T-helper 2 cell treated with Interferon-gamma antibody and Interleukin-4, amounts not matched to agents 5 μg/mL and 100 μg/mL, for 36 hours (primary cell): ENCODE measurements at regions not wholly inside any gene's neighbourhood (a gene's known extent, or its start where the extent isn't known, plus 50 kb on each side); places are given as distances from the start of the nearest gene placed in this dataset.
"Not testable (repeated sequence)": the region's sequence is repeated elsewhere in the genome, so short reads cannot be mapped to it uniquely, and the experiment has no call there.

ENCODE experiments used
- DNase-seq: peaks from one replicate; pipeline ENCODE4 v3.0.0; 2021; ENCODE audit warnings: low spot score
- H3K27ac Mint-ChIP-seq: one replicate; pipeline ENCODE4 v1.8.0; 2021; ENCODE audit warnings: mild to moderate bottlenecking, mixed read lengths
- H3K27me3 Mint-ChIP-seq: one replicate; pipeline ENCODE4 v1.8.0; 2021; ENCODE audit warnings: low read depth, mixed read lengths
- H3K36me3 Mint-ChIP-seq: one replicate; pipeline ENCODE4 v1.8.0; 2021; ENCODE audit warnings: low read depth, mixed read lengths
- H3K4me1 Mint-ChIP-seq: one replicate; pipeline ENCODE4 v1.8.0; 2021; ENCODE audit warnings: low read depth, mixed read lengths
- H3K4me3 Mint-ChIP-seq: one replicate; pipeline ENCODE4 v1.8.0; 2022; ENCODE audit warnings: mild to moderate bottlenecking, moderate library complexity, mixed read lengths
- H3K9me3 Mint-ChIP-seq: one replicate; pipeline ENCODE4 v1.8.0; 2021; ENCODE audit warnings: mixed read lengths

- peaks cover 4% of the 10 kb centered on the region for H3K9me3 Mint-ChIP-seq
- peaks cover 19% of the 10 kb centered on the region for H3K4me1 Mint-ChIP-seq
- H3K27me3 Mint-ChIP-seq: no peaks in the 10 kb centered on the region
These were observed 119.8 kb upstream of the SFSWAP start for GRCh38 chr12:131591136-131591535.

DNA sequence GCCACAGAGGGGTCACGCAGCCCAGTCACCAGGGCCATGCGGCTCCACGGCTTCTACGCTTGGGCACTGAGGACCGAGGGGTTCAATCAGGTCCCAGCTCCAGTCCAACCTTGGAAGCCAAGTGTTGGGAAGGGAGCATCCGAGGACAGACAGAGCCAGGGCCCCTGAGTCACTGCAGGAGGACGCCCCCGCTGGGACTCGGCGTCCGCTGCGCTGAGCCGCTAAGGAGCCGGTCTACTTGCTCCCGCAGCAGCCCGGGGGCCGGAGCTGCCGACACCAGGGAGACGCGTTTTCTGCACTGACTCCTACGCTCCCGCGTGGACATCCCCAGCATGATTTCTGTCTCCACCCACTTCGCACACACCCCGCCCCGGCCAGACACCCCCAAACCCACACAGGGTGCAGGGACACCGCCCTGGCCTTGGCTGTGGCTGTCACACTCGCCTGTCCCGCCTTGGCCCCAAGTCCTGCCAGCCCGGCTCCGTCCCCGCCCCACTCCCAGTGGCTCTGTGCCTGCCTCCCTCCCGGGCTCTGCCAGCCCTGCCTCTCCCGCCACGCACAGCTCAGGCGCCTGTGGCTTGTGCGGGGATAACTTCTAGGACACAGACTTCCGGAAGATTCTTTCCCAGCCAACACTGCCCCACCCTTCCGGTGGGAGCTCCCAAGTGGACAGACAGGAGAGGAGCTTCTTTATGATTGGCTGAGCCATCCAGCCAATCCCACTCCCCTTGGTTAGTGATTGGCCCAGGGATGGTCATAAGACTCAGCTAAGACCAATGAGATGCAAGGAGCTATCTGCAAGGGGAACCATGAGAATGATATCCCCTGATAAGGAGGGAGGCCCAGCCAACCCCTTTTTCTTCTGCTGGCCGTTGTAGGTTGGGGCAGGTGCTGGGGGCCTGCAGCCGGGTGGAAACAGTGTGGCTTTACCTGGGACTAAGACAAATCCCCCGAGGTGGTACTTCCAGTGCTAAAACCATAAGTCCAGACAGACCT lies 118.9 kb upstream of the SFSWAP start:
- Mint-ChIP-seq H3K9me3 (peaks cover 4% of the 10 kb centered on the region), H3K27ac (no peak overlapping the region), H3K27me3 (no peaks in the 10 kb centered on the region), H3K4me1 (peaks cover 19% of the 10 kb centered on the region), H3K4me3 (no peak overlapping the region), H3K36me3 (no peaks in the 10 kb centered on the region)
- DNase-seq: no peak

More at GRCh38 chr12:131591136-131591535, 119.8 kb upstream of the SFSWAP start:
- Mint-ChIP-seq H3K36me3 (no peaks in the 10 kb centered on the region), H3K4me3 (no peak overlapping the region), H3K27ac (no peak overlapping the region)
- no peak for DNase-seq

DNA sequence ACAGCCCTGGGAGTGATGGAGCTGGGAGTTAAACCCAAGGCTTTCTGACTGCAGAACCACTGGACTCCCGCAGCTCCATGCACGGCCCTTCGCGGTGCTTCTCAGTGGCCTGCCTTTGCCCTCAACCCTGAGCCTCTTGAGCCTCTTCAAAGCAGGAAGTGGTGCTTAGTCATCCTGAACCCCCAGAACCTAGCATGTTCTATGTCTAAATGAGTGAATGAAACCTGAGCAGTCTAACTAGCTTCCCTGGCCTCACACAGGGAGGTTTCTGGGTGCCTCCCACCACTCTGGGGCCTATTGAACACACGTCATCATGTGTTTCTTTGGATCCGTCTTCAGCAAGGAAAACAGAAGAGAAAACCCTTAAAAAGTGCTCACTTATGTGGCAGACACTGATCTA lies 117.9 kb upstream of the SFSWAP start:
- peak; percentile 58 for DNase-seq
- Mint-ChIP-seq H3K9me3 (no peaks in the 10 kb centered on the region), H3K27ac (peak overlapping the region; percentile 87), H3K4me1 (peaks cover 19% of the 10 kb centered on the region), H3K36me3 (no peaks in the 10 kb centered on the region), H3K4me3 (peak overlapping the region; percentile 31), H3K27me3 (no peaks in the 10 kb centered on the region)

- Mint-ChIP-seq H3K27ac (peak overlapping the region; percentile 87), H3K4me3 (peak overlapping the region; percentile 31), H3K27me3 (no peaks in the 10 kb centered on the region)
These were observed 117.5 kb upstream of the SFSWAP start for GRCh38 chr12:131593406-131593805.

DNA sequence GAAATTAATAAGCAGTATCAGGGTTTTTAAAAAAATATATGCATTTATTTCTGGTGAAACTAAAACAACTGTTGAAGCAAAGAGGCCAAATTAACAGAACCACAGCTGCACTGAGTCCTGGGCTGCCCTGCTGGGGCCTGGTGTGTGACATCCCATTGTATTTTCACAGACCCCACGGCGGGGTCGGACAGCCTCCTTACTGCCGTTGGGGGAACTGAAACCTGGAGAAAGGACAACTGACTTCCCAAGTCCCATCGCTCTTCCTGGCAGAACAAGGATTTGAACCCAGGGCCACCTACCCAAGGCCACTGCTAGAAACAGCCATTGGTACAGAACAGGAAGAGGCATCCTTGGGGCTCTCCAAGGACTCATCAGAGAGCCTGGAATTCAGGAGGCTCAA lies 114.8 kb upstream of the SFSWAP start:
- peaks cover 23% of the 10 kb centered on the region for H3K4me1 Mint-ChIP-seq
- H3K9me3 Mint-ChIP-seq: no peaks in the 10 kb centered on the region
- no peaks in the 10 kb centered on the region for H3K36me3 Mint-ChIP-seq
- no peak for DNase-seq
- no peak overlapping the region for H3K27ac Mint-ChIP-seq
- no peaks in the 10 kb centered on the region for H3K27me3 Mint-ChIP-seq
- H3K4me3 Mint-ChIP-seq: no peak overlapping the region

More at GRCh38 chr12:131593406-131593805, 117.5 kb upstream of the SFSWAP start:
- H3K4me1 Mint-ChIP-seq: peaks cover 19% of the 10 kb centered on the region
- no peaks in the 10 kb centered on the region for H3K9me3 Mint-ChIP-seq
- no peaks in the 10 kb centered on the region for H3K36me3 Mint-ChIP-seq
- DNase-seq: no peak

DNA sequence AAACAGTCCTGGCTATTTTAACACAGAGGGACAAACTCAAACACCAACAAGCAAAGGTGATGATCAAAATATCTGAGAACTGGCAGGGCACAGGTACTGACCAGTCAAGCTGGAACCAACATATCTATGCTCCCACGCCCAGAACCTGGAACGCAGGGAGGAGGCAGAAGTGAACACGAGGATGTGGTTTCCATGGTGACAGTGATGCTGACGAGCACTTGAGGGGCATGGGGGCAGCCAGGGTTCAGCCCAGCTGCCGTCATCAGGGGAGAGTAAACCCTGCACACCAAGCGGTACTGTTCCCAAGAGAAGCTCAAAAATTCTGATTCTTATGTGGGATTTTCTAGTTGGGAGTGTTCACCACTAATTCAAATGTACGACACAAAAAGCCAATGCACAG lies 113.6 kb upstream of the SFSWAP start:
- Mint-ChIP-seq H3K27me3 (no peaks in the 10 kb centered on the region), H3K4me3 (no peak overlapping the region), H3K4me1 (peaks cover 25% of the 10 kb centered on the region), H3K9me3 (peaks cover under 1% of the 10 kb centered on the region), H3K27ac (no peak overlapping the region), H3K36me3 (no peaks in the 10 kb centered on the region)
- no peak for DNase-seq

GRCh38 chr12:131598717-131599116 lies 112.2 kb upstream of the SFSWAP start:
- H3K4me1 Mint-ChIP-seq: peaks cover 26% of the 10 kb centered on the region
- H3K27me3 Mint-ChIP-seq: no peaks in the 10 kb centered on the region
- no peaks in the 10 kb centered on the region for H3K36me3 Mint-ChIP-seq
- H3K27ac Mint-ChIP-seq: peak overlapping the region; percentile 36
- no peak overlapping the region for H3K4me3 Mint-ChIP-seq
- no peak for DNase-seq
- H3K9me3 Mint-ChIP-seq: peaks cover 6% of the 10 kb centered on the region

DNA sequence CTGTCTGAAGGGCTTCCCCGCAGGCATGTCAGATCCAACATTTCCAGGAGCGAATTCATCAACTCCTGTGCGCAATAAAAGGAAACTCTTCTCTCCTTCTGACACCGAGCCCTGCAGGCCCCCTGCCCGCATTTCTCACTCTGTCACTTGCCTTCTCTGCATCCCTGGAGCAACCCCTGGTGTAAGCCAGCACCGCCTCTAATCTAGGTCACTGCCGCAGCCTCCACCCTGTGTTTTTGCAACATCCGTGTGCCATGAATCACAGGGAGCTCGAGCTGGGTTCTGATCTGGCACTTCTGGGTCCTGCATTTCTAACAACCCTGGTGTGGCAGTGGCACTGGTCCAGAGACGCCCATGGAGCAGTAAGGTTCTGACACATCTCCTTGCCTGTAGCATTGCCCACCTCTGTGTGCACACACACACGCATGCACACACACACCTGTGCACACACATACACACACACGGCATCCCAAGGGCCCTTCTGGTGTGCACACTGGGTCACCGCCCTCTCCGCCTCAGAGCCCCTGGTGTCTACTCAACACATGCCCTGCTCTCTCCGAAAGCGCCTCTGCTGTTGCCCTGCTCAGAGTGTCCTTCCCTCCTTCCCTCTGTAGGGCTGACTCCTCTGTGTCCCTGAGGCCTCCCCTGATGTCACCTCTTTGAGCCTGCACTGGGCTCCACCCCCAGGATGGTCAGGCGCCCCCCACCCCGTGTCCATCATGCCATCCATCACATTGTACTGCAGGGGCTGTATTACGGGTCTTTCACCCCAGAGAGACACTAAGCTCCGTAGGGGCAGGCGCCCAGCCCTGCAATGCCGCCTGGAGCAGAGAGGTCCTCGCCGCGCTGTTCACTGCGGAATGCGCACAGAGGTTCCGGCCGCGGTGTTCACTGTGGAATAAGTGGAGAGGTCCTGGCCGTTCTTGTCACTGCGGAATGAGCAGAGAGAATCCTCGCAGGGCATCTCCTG lies 111.4 kb upstream of the SFSWAP start:
- DNase-seq: no peak
- Mint-ChIP-seq H3K4me3 (no peak overlapping the region), H3K27ac (peak overlapping the region; percentile 36), H3K4me1 (peaks cover 28% of the 10 kb centered on the region), H3K9me3 (peaks cover 6% of the 10 kb centered on the region), H3K27me3 (no peaks in the 10 kb centered on the region), H3K36me3 (no peaks in the 10 kb centered on the region)

- Mint-ChIP-seq H3K27ac (no peak overlapping the region), H3K4me3 (no peak overlapping the region), H3K27me3 (no peaks in the 10 kb centered on the region), H3K4me1 (peaks cover 35% of the 10 kb centered on the region), H3K9me3 (peaks cover 6% of the 10 kb centered on the region), H3K36me3 (no peaks in the 10 kb centered on the region)
- DNase-seq: no peak
These were observed 110.7 kb upstream of the SFSWAP start for GRCh38 chr12:131600160-131600532.

DNA sequence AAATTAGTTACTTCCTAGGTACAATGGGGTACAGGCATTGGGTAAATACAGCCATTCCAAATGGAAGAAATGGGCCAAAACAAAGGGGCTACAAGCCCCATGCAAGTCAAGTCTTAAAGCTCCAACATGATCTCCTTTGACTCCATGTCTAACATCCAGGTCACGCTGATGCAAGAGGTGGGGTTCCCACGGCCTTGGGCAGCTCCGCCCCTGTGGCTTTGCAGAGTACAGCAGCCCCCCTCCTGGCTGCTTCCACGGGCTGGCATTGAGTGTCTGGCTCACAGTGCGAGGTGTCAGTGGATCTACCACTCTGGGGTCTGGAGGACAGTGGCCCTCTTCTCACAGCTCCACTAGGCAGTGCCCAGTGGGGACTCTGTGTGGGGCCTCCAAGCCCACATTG lies 109.4 kb upstream of the SFSWAP start:
- not testable (repeated sequence) for H3K4me3 Mint-ChIP-seq, H3K27me3 Mint-ChIP-seq, DNase-seq, H3K36me3 Mint-ChIP-seq, H3K27ac Mint-ChIP-seq, H3K9me3 Mint-ChIP-seq
- H3K4me1 Mint-ChIP-seq: peaks cover 48% of the 10 kb centered on the region

DNA sequence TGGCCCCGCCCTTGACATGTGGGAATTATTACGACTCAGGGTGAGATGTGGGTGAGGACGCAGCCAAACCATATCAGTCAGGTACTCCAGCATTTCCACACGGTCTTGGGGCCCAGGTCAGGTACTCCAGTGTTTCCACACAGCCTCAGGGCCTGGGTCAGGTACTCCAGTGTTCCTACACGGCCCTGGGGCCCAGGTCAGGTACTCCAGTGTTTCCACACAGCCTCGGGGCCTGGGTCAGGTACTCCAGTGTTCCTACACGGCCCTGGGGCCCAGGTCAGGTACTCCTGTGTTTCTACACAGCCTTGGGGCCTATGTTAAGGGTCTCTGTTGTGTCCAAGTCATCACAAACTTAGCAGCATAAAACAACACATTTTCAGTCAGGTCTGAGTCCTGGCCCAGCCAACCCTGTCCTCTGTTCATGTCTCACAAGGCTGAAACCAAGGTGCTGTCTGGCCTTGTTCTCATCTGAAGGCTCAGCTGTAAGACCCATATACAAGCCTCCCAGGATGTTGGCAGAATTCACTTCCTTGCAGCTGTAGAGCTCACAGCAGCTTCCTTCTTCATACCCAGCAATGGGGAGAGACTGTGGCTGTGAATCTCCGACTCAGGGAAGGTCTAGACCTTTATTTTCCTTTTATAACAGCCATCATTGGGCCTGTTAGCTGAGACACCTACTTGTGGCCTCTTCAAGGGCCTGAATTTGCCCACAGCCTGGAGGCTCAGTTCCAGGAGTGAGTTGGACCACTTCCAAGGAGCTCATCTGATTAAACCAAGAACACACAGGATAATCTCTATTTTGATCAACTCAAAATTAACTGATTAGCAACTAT lies 107.6 kb upstream of the SFSWAP start:
- no peaks in the 10 kb centered on the region for H3K27me3 Mint-ChIP-seq
- H3K4me3 Mint-ChIP-seq: peak overlapping the region; percentile 81
- peaks cover 10% of the 10 kb centered on the region for H3K36me3 Mint-ChIP-seq
- no peak for DNase-seq
- H3K27ac Mint-ChIP-seq: peak overlapping the region; percentile 94
- H3K4me1 Mint-ChIP-seq: peaks cover 65% of the 10 kb centered on the region
- H3K9me3 Mint-ChIP-seq: peaks cover 6% of the 10 kb centered on the region

- Mint-ChIP-seq H3K27ac (peak overlapping the region; percentile 94), H3K4me1 (peaks cover 67% of the 10 kb centered on the region), H3K4me3 (peak overlapping the region; percentile 81), H3K36me3 (peaks cover 10% of the 10 kb centered on the region), H3K27me3 (no peaks in the 10 kb centered on the region), H3K9me3 (peaks cover 6% of the 10 kb centered on the region)
- peak; percentile 35 for DNase-seq
These were observed 106.7 kb upstream of the SFSWAP start for GRCh38 chr12:131603939-131604795.
